ENCODE measurements at regions not wholly inside any gene's neighbourhood (a gene's known extent, or its start where the extent isn't known, plus 50 kb on each side); places are given as distances from the start of the nearest gene placed in this dataset.

DNA sequence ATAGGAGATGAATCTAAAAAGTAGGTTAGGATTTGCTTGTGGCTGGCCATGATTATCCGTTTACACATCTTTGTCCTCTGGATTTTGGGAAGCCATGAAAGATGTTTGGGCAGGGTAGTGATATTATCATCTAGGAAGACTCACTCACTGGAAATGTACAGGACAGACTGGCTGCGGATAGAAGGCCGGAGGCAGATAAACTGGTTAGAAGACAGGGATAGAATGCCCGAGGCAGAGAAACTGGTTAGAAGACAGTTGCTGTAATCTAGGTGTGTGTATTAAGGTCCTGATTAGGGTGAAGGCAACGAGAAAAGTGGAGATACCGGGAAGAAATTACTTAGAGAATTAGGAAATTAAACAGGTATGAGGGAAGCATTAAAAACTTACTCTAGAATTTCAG is 68.8 kb downstream of the SPRY1 start:
- no peak overlapping the region for H3K4me3 ChIP-seq (ENCODE audit: insufficient read depth, low read depth, low read length)

DNA sequence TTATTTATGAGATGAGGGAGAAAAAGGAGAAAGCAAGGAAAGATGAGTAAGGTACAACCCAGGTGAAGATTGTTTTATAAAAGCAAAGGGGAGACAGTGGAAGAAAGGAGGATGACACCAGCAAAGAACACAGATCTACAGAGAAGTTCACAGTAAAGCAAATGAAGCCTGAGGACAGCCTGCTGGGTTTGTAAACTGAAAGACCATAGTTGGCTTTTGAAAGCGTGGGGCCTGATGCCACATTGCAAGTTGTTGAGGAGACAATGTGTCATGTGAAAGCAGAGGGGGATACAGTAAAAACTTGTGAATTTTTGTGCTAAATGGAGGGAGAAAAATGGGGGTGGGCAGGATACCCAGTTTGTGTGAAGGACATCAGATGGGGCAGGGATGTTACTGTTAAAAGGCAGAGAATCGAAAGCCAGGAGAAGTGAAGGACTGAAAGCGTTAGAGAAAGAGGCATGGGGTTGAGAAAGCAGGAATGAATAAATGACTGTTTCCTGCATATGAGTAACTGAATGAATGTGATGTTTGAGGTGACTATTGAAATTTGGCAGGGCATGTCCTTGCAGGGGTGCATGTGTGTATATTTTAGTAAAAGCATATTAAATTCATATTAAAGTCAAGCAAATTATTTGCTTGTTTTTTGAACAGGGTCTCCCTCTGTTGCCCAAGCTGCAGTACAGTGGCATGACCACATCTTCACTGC is 69.6 kb downstream of the SPRY1 start:
- H3K9me3 ChIP-seq (ENCODE audit: insufficient read depth, low read depth, low read length) = no peaks in the 10 kb centered on the region
- no peaks in the 10 kb centered on the region for H4K20me1 ChIP-seq (ENCODE audit: insufficient read depth, low read length)
- no peak overlapping the region for H3K9ac ChIP-seq (ENCODE audit: low read length)
- H3K27me3 Mint-ChIP-seq (ENCODE audit: low read depth, unreplicated experiment) = peaks cover 5% of the 10 kb centered on the region
- H3K36me3 Mint-ChIP-seq (ENCODE audit: low read depth, unreplicated experiment) = no peaks in the 10 kb centered on the region
- no peaks in the 10 kb centered on the region for H3K4me1 Mint-ChIP-seq (ENCODE audit: low read depth, unreplicated experiment)
- DNase-seq (ENCODE audit: low read depth) = no peak
- no peaks in the 10 kb centered on the region for H3K9me3 Mint-ChIP-seq (ENCODE audit: unreplicated experiment)
- H3K4me2 ChIP-seq (ENCODE audit: low read length) = no peak overlapping the region
- no peak overlapping the region for H3K27ac ChIP-seq (ENCODE audit: low read depth, low read length)
- no peak overlapping the region for H2AFZ ChIP-seq (ENCODE audit: low read depth, low read length)
- H3K79me2 ChIP-seq (ENCODE audit: insufficient read depth, low read length) = no peaks in the 10 kb centered on the region
- H3K4me1 ChIP-seq (ENCODE audit: insufficient read depth, low read length) = no peaks in the 10 kb centered on the region
- H3K4me3 ChIP-seq (ENCODE audit: insufficient read depth, low read depth, low read length) = no peak overlapping the region
- no peak overlapping the region for H3K4me3 Mint-ChIP-seq (ENCODE audit: unreplicated experiment)
- no peaks in the 10 kb centered on the region for H3K27me3 ChIP-seq (ENCODE audit: insufficient read depth, low read length)
- no peaks in the 10 kb centered on the region for H3K36me3 ChIP-seq (ENCODE audit: insufficient read depth, low read length)
- H3K27ac Mint-ChIP-seq (ENCODE audit: unreplicated experiment) = no peak overlapping the region
- no peak for FAIRE-seq
- TF ChIP-seq EZH2 (IDR thresholded peaks at IDR 0.05; ENCODE audit: insufficient read depth, low read length) = no peak
- TF ChIP-seq, protein P1, sequence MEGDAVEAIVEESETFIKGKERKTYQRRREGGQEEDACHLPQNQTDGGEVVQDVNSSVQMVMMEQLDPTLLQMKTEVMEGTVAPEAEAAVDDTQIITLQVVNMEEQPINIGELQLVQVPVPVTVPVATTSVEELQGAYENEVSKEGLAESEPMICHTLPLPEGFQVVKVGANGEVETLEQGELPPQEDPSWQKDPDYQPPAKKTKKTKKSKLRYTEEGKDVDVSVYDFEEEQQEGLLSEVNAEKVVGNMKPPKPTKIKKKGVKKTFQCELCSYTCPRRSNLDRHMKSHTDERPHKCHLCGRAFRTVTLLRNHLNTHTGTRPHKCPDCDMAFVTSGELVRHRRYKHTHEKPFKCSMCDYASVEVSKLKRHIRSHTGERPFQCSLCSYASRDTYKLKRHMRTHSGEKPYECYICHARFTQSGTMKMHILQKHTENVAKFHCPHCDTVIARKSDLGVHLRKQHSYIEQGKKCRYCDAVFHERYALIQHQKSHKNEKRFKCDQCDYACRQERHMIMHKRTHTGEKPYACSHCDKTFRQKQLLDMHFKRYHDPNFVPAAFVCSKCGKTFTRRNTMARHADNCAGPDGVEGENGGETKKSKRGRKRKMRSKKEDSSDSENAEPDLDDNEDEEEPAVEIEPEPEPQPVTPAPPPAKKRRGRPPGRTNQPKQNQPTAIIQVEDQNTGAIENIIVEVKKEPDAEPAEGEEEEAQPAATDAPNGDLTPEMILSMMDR (IDR thresholded peaks at IDR 0.05; ENCODE audit: insufficient read depth, low read depth, low read length) = no peak

More for the DNA sequence above, 68.8 kb downstream of the SPRY1 start:
- Mint-ChIP-seq H3K4me3 (ENCODE audit: unreplicated experiment) (no peak overlapping the region), H3K9me3 (ENCODE audit: unreplicated experiment) (no peaks in the 10 kb centered on the region), H3K27ac (ENCODE audit: unreplicated experiment) (no peak overlapping the region), H3K4me1 (ENCODE audit: low read depth, unreplicated experiment) (no peaks in the 10 kb centered on the region), H3K27me3 (ENCODE audit: low read depth, unreplicated experiment) (peaks cover 5% of the 10 kb centered on the region), H3K36me3 (ENCODE audit: low read depth, unreplicated experiment) (no peaks in the 10 kb centered on the region)
- FAIRE-seq (no peak), DNase-seq (ENCODE audit: low read depth) (no peak)
- Histone ChIP-seq H3K36me3 (ENCODE audit: insufficient read depth, low read length) (no peaks in the 10 kb centered on the region), H3K4me2 (ENCODE audit: low read length) (no peak overlapping the region), H3K9me3 (ENCODE audit: insufficient read depth, low read depth, low read length) (no peaks in the 10 kb centered on the region), H3K27ac (ENCODE audit: low read depth, low read length) (no peak overlapping the region), H3K79me2 (ENCODE audit: insufficient read depth, low read length) (no peaks in the 10 kb centered on the region), H3K9ac (ENCODE audit: low read length) (no peak overlapping the region), H3K27me3 (ENCODE audit: insufficient read depth, low read length) (no peaks in the 10 kb centered on the region), H2AFZ (ENCODE audit: low read depth, low read length) (no peak overlapping the region), H3K4me1 (ENCODE audit: insufficient read depth, low read length) (no peaks in the 10 kb centered on the region), H4K20me1 (ENCODE audit: insufficient read depth, low read length) (no peaks in the 10 kb centered on the region)
- no peak for TF ChIP-seq EZH2 (IDR thresholded peaks at IDR 0.05; ENCODE audit: insufficient read depth, low read length)
- TF ChIP-seq, protein P1 (IDR thresholded peaks at IDR 0.05; ENCODE audit: insufficient read depth, low read depth, low read length) = no peak

DNA sequence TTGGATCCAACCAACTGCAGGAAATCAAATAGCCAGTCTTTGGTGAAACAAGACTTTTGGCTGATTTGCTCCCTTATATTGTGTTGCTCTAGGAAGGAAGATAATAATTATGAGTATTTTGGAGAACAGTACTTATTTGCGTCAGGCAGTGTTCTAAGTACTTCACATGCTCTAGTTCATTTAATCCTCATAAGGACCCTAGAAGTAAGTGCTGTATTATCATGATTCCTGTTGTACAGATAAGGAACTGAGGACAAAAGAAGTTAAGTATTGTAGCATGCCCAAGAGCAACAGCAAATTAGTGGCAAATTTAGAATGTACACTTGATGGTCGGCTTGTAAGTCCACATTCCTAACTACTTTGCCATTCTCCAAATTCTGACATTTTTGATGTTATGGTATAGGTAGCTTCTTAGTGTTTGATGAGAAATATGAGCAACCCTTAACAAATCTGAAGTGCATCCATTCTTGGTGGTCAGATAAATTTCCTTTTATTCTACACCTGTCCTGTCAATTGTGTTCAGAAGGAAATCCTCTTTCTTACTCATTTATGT is 72.0 kb downstream of the SPRY1 start:
- Mint-ChIP-seq H3K27ac (ENCODE audit: unreplicated experiment) (no peak overlapping the region), H3K9me3 (ENCODE audit: unreplicated experiment) (no peaks in the 10 kb centered on the region), H3K36me3 (ENCODE audit: low read depth, unreplicated experiment) (no peaks in the 10 kb centered on the region), H3K27me3 (ENCODE audit: low read depth, unreplicated experiment) (peaks cover 5% of the 10 kb centered on the region), H3K4me3 (ENCODE audit: unreplicated experiment) (no peak overlapping the region), H3K4me1 (ENCODE audit: low read depth, unreplicated experiment) (no peaks in the 10 kb centered on the region)
- Histone ChIP-seq H3K9me3 (ENCODE audit: insufficient read depth, low read depth, low read length) (no peaks in the 10 kb centered on the region), H3K9ac (ENCODE audit: low read length) (no peak overlapping the region), H2AFZ (ENCODE audit: low read depth, low read length) (no peak overlapping the region), H3K27ac (ENCODE audit: low read depth, low read length) (no peak overlapping the region), H3K36me3 (ENCODE audit: insufficient read depth, low read length) (no peaks in the 10 kb centered on the region), H3K4me2 (ENCODE audit: low read length) (no peak overlapping the region), H3K4me1 (ENCODE audit: insufficient read depth, low read length) (no peaks in the 10 kb centered on the region), H3K4me3 (ENCODE audit: insufficient read depth, low read depth, low read length) (no peak overlapping the region), H3K79me2 (ENCODE audit: insufficient read depth, low read length) (no peaks in the 10 kb centered on the region), H3K27me3 (ENCODE audit: insufficient read depth, low read length) (no peaks in the 10 kb centered on the region), H4K20me1 (ENCODE audit: insufficient read depth, low read length) (no peaks in the 10 kb centered on the region)
- FAIRE-seq (no peak), DNase-seq (ENCODE audit: low read depth) (no peak)
- TF ChIP-seq, protein P1 (IDR thresholded peaks at IDR 0.05; ENCODE audit: insufficient read depth, low read depth, low read length) = no peak
- TF ChIP-seq EZH2 (IDR thresholded peaks at IDR 0.05; ENCODE audit: insufficient read depth, low read length) = no peak
